GM18505 (cell line): ENCODE measurements at regions not wholly inside any gene's neighbourhood (a gene's known extent, or its start where the extent isn't known, plus 50 kb on each side); places are given as distances from the start of the nearest gene placed in this dataset.
"Not testable (repeated sequence)": the region's sequence is repeated elsewhere in the genome, so short reads cannot be mapped to it uniquely, and the experiment has no call there.

Source experiments
- ATAC-seq: cut with Tn5 transposase; IDR thresholded peaks from one replicate; pipeline ENCODE4 v1.9.1; 2021; ENCODE audit not compliant: unreplicated experiment
- POLR2A ChIP-seq: IDR thresholded peaks from 4 replicates; pipeline ENCODE4 v1.6.1; 2011; ENCODE audit warnings: borderline replicate concordance; ENCODE audit not compliant: insufficient read depth, insufficient read length; ENCODE audit errors: extremely low read depth

GRCh38 chr4:189502841-189503435, 437.7 kb upstream of the FRG1 start:
- TF ChIP-seq POLR2A: no peak
- no peak for ATAC-seq

GRCh38 chr4:189504220-189504619, 436.5 kb upstream of the FRG1 start:
- no peak for ATAC-seq

DNA sequence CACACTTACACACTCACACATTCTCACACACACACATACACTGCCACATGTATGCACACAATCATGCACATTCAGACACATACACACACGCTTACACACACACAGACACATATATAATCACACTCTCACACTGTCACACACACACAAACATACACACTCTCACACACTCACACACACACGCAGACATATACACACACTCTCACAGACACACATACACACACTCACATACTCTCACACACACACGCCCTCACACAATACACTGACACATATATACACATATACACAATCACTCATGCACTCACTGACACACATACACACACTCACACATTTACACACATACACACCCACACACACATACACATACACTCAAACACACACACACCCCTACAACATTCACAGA, 435.3 kb upstream of the FRG1 start:
- ATAC-seq: no peak
- TF ChIP-seq POLR2A: no peak

More at GRCh38 chr4:189504220-189504619, 436.5 kb upstream of the FRG1 start:
- TF ChIP-seq POLR2A: no peak

DNA sequence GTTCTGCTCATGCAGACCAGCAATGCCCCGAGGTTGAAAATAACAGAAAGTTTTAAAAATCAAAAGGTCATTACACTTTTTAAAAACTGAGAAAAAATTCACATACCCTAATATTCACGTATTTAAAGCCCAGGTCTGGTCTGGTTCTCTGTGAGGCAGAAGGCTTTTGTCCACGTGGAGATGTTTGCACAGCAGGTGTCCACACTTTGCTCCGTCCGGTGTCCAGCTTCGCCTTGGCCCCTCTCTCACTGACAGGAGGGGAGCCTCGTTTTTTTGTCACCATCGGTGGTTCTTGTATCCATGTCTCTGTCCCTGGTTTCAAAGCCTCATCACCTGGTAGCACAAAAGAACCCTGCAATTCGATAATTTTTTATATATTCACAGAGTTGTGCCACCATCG, 434.6 kb upstream of the FRG1 start:
- ATAC-seq: no peak
- TF ChIP-seq POLR2A: no peak

GRCh38 chr4:189507060-189507459, 433.6 kb upstream of the FRG1 start:
- ATAC-seq: no peak
- no peak for TF ChIP-seq POLR2A

GRCh38 chr4:189510601-189511000, 430.1 kb upstream of the FRG1 start:
- ATAC-seq: no peak
- no peak for TF ChIP-seq POLR2A

DNA sequence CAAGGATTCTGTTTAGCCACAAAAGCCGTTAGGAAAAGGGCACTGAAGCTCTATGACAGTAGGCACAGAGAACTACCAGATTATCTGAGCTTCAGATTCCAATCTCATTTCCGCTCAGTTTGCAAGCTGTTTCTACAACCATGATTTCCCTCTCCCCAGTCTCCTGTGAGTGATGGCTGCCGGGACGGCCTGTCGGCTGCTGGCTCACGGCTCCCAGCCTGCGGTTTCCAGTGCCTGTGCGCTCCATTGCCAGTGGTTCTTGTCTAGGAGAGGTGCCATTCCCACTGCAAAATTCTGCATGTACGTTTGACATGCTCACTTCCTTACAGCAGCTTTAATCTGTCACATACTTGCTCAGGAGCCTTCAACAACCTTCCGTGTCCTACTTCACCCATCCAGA, 429.1 kb upstream of the FRG1 start:
- ATAC-seq: no peak
- TF ChIP-seq POLR2A: no peak

DNA sequence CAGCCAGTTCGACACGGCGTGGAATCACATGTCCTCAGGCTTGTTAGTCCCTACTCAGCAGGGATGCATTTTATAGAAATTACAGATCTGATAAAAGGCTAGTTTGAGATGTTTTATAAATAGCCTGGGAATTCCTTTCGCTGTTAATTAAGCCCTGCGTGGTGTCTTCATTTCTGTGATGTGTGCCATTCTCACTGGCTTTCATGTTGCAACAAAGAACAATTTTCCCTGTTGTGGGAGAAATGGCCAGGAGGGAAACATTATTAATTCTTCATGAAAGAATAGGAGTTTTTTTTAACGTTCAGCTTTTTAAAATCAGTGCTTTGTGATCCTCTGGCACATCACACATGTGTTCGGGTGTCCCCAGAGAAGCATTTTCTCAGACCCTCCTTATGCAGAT, 427.3 kb upstream of the FRG1 start:
- no peak for ATAC-seq
- TF ChIP-seq POLR2A: no peak

- no peak for ATAC-seq
Measured at GRCh38 chr4:189514209-189514608, 426.5 kb upstream of the FRG1 start.

GRCh38 chr4:189516902-189517301, 423.8 kb upstream of the FRG1 start:
- ATAC-seq: no peak
- TF ChIP-seq POLR2A: no peak

More at GRCh38 chr4:189514209-189514608, 426.5 kb upstream of the FRG1 start:
- no peak for TF ChIP-seq POLR2A

DNA sequence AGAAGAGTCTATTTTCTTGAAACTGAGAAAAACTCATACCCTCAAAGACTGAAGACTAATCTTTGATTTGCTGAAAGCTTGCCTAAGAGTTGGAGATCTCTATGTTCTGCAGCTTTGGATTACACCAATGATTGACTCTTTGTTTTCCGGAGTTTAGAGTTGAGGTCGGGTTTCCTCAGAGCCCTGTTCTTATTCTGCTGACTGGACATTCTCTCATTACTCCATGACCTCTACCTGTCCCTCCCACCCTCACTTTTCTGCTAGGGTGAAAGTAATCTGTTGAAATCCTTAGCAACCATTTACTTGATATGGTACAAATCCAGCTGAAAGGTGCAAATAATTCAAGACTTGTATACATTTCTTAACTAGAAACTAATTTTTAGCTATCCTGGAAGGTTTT, 421.5 kb upstream of the FRG1 start:
- no peak for TF ChIP-seq POLR2A
- ATAC-seq: no peak

- no peak for TF ChIP-seq POLR2A
- no peak for ATAC-seq
Measured at GRCh38 chr4:189525304-189525703, 415.4 kb upstream of the FRG1 start.

- TF ChIP-seq POLR2A: no peak
- no peak for ATAC-seq
Measured at GRCh38 chr4:189530848-189531247, 409.8 kb upstream of the FRG1 start.

DNA sequence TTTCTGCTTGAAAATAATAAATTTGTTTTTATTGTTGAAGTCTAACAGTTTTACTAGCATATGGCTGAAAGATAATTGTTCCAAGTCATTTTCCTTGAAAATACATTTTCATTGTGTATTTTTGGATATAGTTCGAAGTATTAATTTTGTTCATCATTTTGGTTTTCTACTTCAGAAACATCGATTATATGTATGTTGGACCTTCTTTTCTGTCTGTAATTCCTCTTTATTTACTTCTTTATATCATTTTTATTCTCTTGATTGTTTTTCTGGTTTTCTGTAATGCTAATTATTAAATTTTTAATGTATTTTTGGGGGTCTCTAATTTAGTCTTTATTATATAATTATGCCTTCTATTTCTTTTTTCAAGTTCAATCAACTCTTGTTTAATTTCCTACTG, 407.1 kb upstream of the FRG1 start:
- ATAC-seq: no peak
- no peak for TF ChIP-seq POLR2A

DNA sequence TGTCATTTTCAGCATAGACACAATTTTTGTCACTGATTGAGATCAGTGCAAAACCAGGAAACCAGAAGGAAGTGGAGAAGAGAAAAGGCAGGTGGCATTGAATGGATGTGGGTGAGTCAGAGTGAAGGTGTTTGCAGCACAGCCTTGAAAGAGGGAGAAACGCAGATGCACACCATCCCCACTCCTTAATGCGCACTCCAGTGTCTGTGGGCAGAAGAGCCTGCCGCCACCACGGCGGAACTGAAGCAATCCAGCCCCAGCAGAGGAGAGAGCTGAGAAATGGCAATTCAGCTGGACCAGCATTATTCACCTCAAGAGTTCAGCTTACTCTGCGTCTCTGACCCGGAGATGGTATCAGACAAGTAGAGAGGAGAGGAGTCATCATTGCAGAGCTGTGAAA, 393.1 kb upstream of the FRG1 start:
- no peak for ATAC-seq
- no peak for TF ChIP-seq POLR2A

GRCh38 chr4:189548484-189549125, 392.1 kb upstream of the FRG1 start:
- no peak for ATAC-seq
- TF ChIP-seq POLR2A: no peak

DNA sequence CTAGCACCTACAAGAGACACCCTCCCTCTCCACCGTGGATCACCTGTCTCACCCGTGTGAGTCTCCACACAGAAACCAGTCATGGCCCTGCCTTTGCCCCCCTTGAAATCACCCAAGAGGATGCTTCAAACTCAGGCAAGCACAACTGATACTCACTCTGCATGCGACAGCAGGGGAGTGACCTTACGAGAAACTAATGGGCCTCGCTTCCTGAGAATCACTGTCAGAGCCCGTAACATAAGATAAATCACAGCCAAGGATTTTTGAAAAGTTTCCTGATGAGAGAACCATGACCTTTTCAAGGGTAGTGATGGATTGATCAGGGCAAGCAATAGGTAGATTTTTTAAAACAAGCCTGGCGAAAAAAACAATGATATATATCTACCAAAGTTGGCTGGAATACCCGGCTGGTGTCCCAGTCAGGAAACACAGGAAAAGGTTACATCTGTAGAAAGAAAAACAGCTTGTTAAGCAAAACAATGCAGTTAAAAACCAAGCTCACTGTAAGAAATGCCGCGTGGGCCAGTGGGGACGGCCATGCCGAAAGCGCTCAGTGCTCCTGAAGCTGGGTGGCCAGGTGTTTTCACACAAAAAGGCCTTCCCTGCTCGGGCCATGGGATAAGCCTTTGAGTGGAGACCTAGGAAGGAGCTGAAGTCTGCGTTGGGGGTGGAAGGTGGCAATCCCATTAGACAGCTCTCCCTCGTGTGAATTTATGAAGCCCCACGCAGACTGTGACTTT, 388.6 kb upstream of the FRG1 start:
- not testable (repeated sequence) for ATAC-seq

DNA sequence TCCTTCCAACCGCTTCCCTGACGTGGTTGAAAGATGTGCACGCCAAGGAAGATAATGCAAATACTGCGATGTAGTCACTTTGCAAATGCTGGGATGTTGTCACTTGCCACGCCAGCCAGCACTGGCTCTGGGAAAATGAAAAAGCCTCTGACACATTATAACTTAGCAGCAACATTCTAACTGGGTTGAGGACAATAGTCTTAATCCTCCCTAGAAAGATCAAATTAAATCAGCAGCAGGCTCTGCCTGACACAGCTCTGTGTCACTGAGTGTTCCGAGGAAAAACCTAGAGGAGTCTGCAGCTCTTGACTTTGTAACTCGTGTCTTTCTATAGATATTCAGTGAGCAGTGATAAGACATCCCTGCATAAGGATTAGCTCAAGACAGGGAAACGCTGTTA, 380.1 kb upstream of the FRG1 start:
- ATAC-seq: not testable (repeated sequence)

DNA sequence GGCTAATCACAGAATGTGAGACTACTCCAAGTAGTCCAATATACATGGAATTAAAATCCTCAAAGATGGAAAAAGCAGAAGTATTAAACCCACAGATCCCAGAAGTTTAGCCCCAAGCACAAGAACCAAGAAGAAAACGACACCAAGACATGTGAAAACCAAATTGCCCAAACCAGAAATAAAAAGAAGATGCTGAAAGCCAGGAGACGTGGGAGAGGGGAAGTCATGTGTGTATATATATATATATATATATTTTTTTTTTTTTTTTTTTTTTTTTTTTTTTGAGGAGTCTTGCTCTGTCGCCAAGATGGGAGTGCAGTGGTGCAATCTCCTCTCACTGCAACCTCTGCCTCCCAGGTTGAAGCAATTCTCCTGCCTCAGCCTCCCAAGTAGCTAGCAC, 376.9 kb upstream of the FRG1 start:
- ATAC-seq: not testable (repeated sequence)

- not testable (repeated sequence) for ATAC-seq
Measured at GRCh38 chr4:189566271-189566670, 374.4 kb upstream of the FRG1 start.

DNA sequence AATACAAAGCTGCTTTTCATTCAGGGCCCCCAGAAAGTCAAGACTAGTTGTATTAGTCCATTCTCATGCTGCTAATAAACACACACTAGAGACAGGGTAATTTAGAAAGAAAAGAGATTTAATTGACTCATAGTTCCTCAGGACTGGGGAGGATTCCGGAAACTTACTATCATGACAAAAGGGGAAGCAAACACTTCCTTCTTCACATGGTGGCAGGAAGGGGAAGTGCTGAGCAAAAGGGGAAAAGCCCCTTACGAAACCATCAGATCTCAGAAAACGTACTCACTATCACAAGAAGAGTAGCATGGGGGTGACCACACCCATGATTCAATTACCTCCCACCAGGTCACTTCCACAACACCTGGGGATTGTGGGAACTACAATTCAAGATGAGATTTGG, 373.8 kb upstream of the FRG1 start:
- ATAC-seq: not testable (repeated sequence)
